Uterus (tissue), 2 donors: ENCODE measurements at regions not wholly inside any gene's neighbourhood (a gene's known extent, or its start where the extent isn't known, plus 50 kb on each side); places are given as distances from the start of the nearest gene placed in this dataset.

Experiments used
- POLR2A ChIP-seq, 2 donors: fragments of 450-650 bp; IDR thresholded peaks; one replicate each; pipeline ENCODE4 v1.6.1; 2016; ENCODE audit warnings: antibody characterized with exemption in 2 of 2, mild to moderate bottlenecking in 1 of 2, moderate library complexity in 1 of 2
- TF ChIP-seq, protein P1 (sequence below), 4 experiments: fragments of 200-600 bp in 2 of 4; fragments of 450-650 bp in 2 of 4; sonication (generic) in 2 of 4; IDR thresholded peaks; one replicate each; pipeline ENCODE4 v1.5.1; 2016 to 2019; ENCODE audit warnings: antibody characterized with exemption in 4 of 4, mild to moderate bottlenecking in 2 of 4, moderate library complexity in 1 of 4

- TF ChIP-seq, protein P1, sequence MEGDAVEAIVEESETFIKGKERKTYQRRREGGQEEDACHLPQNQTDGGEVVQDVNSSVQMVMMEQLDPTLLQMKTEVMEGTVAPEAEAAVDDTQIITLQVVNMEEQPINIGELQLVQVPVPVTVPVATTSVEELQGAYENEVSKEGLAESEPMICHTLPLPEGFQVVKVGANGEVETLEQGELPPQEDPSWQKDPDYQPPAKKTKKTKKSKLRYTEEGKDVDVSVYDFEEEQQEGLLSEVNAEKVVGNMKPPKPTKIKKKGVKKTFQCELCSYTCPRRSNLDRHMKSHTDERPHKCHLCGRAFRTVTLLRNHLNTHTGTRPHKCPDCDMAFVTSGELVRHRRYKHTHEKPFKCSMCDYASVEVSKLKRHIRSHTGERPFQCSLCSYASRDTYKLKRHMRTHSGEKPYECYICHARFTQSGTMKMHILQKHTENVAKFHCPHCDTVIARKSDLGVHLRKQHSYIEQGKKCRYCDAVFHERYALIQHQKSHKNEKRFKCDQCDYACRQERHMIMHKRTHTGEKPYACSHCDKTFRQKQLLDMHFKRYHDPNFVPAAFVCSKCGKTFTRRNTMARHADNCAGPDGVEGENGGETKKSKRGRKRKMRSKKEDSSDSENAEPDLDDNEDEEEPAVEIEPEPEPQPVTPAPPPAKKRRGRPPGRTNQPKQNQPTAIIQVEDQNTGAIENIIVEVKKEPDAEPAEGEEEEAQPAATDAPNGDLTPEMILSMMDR (IDR thresholded peaks at IDR 0.05), result no peak
- TF ChIP-seq POLR2A (IDR thresholded peaks at IDR 0.05), result no peak
These were observed 161.0 kb upstream of the CDYL start for GRCh38 chr6:4615231-4615630.
